ENCODE measurements at regions not wholly inside any gene's neighbourhood (a gene's known extent, or its start where the extent isn't known, plus 50 kb on each side); places are given as distances from the start of the nearest gene placed in this dataset.

GRCh38 chr20:16220826-16221225 lies 352.4 kb downstream of the KIF16B start:
- ATAC-seq: no peak
- no peak for DNase-seq
- intact Hi-C loops (cut with micrococcal nuclease): no loop called here

GRCh38 chr20:16219182-16219581 lies 354.1 kb downstream of the KIF16B start:
- no peak for ATAC-seq
- intact Hi-C loops (cut with micrococcal nuclease): no loop called here
- DNase-seq: no peak

- no peak for ATAC-seq
- no peak for DNase-seq
- intact Hi-C loops (cut with micrococcal nuclease): no loop called here
These were observed 356.4 kb downstream of the KIF16B start for GRCh38 chr20:16216914-16217230.

GRCh38 chr20:16216227-16216913 lies 356.9 kb downstream of the KIF16B start:
- intact Hi-C loops (cut with micrococcal nuclease): no loop called here
- DNase-seq (no peak), ATAC-seq (no peak)

- DNase-seq: no peak
- intact Hi-C loops (cut with micrococcal nuclease): no loop called here
These were observed 358.2 kb downstream of the KIF16B start for GRCh38 chr20:16215041-16215440.

GRCh38 chr20:16212790-16213189 lies 360.5 kb downstream of the KIF16B start:
- ATAC-seq (no peak), DNase-seq (no peak)
- intact Hi-C loops (cut with micrococcal nuclease): no loop called here

More at GRCh38 chr20:16215041-16215440, 358.2 kb downstream of the KIF16B start:
- no peak for ATAC-seq

- ATAC-seq (no peak), DNase-seq (no peak)
- intact Hi-C loops (cut with micrococcal nuclease): no loop called here
These were observed 363.3 kb downstream of the KIF16B start for GRCh38 chr20:16209951-16210361.

GRCh38 chr20:16209357-16209756 lies 363.9 kb downstream of the KIF16B start:
- DNase-seq (no peak), ATAC-seq (no peak)
- intact Hi-C loops (cut with micrococcal nuclease): no loop called here

GRCh38 chr20:16208443-16208842 lies 364.8 kb downstream of the KIF16B start:
- DNase-seq (no peak), ATAC-seq (no peak)
- intact Hi-C loops (cut with micrococcal nuclease): no loop called here

GRCh38 chr20:16206817-16207216 lies 366.4 kb downstream of the KIF16B start:
- no peak for ATAC-seq
- intact Hi-C loops (cut with micrococcal nuclease): no loop called here
- DNase-seq: no peak

GRCh38 chr20:16205507-16205906 lies 367.7 kb downstream of the KIF16B start:
- ATAC-seq: no peak
- DNase-seq: no peak
- intact Hi-C loops (cut with micrococcal nuclease): no loop called here

- intact Hi-C loops (cut with micrococcal nuclease): no loop called here
- DNase-seq (no peak), ATAC-seq (no peak)
These were observed 370.2 kb downstream of the KIF16B start for GRCh38 chr20:16203096-16203495.

GRCh38 chr20:16201191-16201590 lies 372.1 kb downstream of the KIF16B start:
- ATAC-seq: no peak
- DNase-seq: no peak
- intact Hi-C loops (cut with micrococcal nuclease): no loop called here

- ATAC-seq: no peak
- DNase-seq: no peak
- intact Hi-C loops (cut with micrococcal nuclease): no loop called here
These were observed 375.6 kb downstream of the KIF16B start for GRCh38 chr20:16197696-16198095.

- intact Hi-C loops (cut with micrococcal nuclease): no loop called here
- ATAC-seq: no peak
- no peak for DNase-seq
These were observed 377.6 kb downstream of the KIF16B start for GRCh38 chr20:16195671-16196070.

- intact Hi-C loops (cut with micrococcal nuclease): no loop called here
- DNase-seq (no peak), ATAC-seq (no peak)
These were observed 378.5 kb downstream of the KIF16B start for GRCh38 chr20:16194617-16195360.

GRCh38 chr20:16191496-16191895 lies 381.8 kb downstream of the KIF16B start:
- ATAC-seq: no peak
- intact Hi-C loops (cut with micrococcal nuclease): no loop called here
- no peak for DNase-seq

GRCh38 chr20:16189371-16189770 lies 383.9 kb downstream of the KIF16B start:
- intact Hi-C loops (cut with micrococcal nuclease): no loop called here
- ATAC-seq: no peak

GRCh38 chr20:16187956-16188616 lies 385.2 kb downstream of the KIF16B start:
- DNase-seq (no peak), ATAC-seq (no peak)
- intact Hi-C loops (cut with micrococcal nuclease): no loop called here

More at GRCh38 chr20:16189371-16189770, 383.9 kb downstream of the KIF16B start:
- DNase-seq: no peak

GRCh38 chr20:16179919-16180318 lies 393.3 kb downstream of the KIF16B start:
- DNase-seq: no peak
- intact Hi-C loops (cut with micrococcal nuclease): no loop called here
- no peak for ATAC-seq

- DNase-seq (no peak), ATAC-seq (no peak)
- intact Hi-C loops (cut with micrococcal nuclease): no loop called here
These were observed 393.9 kb downstream of the KIF16B start for GRCh38 chr20:16179371-16179770.
